Naive thymus-derived CD8-positive, alpha-beta T cell (primary cell): ENCODE measurements at regions not wholly inside any gene's neighbourhood (a gene's known extent, or its start where the extent isn't known, plus 50 kb on each side); places are given as distances from the start of the nearest gene placed in this dataset.

Experiments used
- ATAC-seq, 2 donors: fragments of 150-1000 bp; cut with Tn5 transposase in 1 of 2; sonication (Bioruptor Pico), chemical (Tn5 transposase) in 1 of 2; 1 replicate in 1 of 2; 2 replicates in 1 of 2; pipeline ENCODE4 v1.10.0; 2021; ENCODE audit warnings: mild to moderate bottlenecking in 2 of 2, moderate library complexity in 2 of 2
- POLR2A ChIA-PET: fragments of 350-600 bp; sonication (Branson Sonifier 250); formaldehyde crosslinking; loops from one replicate; lab custom pipeline; 2021; ENCODE audit warnings: antibody characterized with exemption; lab: Charles Lee
- DNase-seq, 10 donors: peaks; one replicate each; pipeline versions ENCODE4 v3.0.0 to v3.0.0-alpha.2; 2020 to 2022
- H3K27ac Mint-ChIP-seq, 10 donors: one replicate each; pipeline ENCODE4 v1.8.0; 2020 to 2022; ENCODE audit warnings: mild to moderate bottlenecking in 10 of 10, mixed read lengths in 10 of 10, moderate library complexity in 4 of 10, inconsistent platforms in 1 of 10
- H3K27me3 Mint-ChIP-seq, 5 donors: one replicate each; pipeline ENCODE4 v1.8.0; 2021 to 2022; ENCODE audit warnings: mixed read lengths in 5 of 5
- H3K36me3 Mint-ChIP-seq, 3 donors: one replicate each; pipeline ENCODE4 v1.8.0; 2020 to 2022; ENCODE audit warnings: mixed read lengths in 3 of 3, mild to moderate bottlenecking in 2 of 3, inconsistent platforms in 1 of 3
- H3K4me1 Mint-ChIP-seq, 4 donors: one replicate each; pipeline ENCODE4 v1.8.0; 2021 to 2022; ENCODE audit warnings: mixed read lengths in 4 of 4
- H3K4me3 Mint-ChIP-seq, 10 donors: one replicate each; pipeline ENCODE4 v1.8.0; 2020 to 2022; ENCODE audit warnings: mild to moderate bottlenecking in 10 of 10, mixed read lengths in 10 of 10, moderate library complexity in 6 of 10, inconsistent platforms in 1 of 10
- H3K9me3 Mint-ChIP-seq, 9 donors: one replicate each; pipeline ENCODE4 v1.8.0; 2020 to 2022; ENCODE audit warnings: mixed read lengths in 9 of 9, mild to moderate bottlenecking in 3 of 9, inconsistent platforms in 1 of 9, moderate library complexity in 1 of 9

- DNase-seq: no peak
- Mint-ChIP-seq H3K36me3 (no peaks in the 10 kb centered on the region), H3K27ac (no peak overlapping the region), H3K4me1 (no peaks in the 10 kb centered on the region), H3K4me3 (no peak overlapping the region), H3K27me3 (no peaks in the 10 kb centered on the region), H3K9me3 (peaks cover 0 to 8% (median 0%) of the 10 kb centered on the region in 9 donors)
- POLR2A ChIA-PET: no interaction called here
- ATAC-seq: no peak
Measured at GRCh38 chr6:77403424-77403823, 59.9 kb downstream of the HTR1B start.

DNA sequence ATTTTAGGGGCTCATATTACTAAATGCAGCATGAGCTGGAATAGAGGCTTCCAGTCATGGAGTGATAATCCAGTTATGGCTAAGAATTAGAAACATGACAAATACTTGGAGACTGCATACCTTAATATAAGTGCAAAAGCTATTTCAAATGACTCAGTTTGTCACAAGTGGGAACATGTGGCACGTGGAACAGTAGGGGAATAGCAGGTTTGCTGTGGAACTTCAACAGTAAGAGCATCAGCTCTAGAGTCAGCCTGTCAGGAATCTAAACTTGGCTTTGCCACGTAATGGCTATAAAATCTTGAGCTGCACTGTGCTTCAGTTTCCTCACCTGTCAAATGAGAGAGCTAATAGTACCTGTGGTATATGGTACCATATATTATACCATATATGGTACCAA lies 62.1 kb downstream of the HTR1B start:
- no peaks in the 10 kb centered on the region for H3K4me1 Mint-ChIP-seq
- no peaks in the 10 kb centered on the region for H3K36me3 Mint-ChIP-seq
- ATAC-seq: no peak
- no peaks in the 10 kb centered on the region for H3K27me3 Mint-ChIP-seq
- no peak overlapping the region for H3K27ac Mint-ChIP-seq
- no peak for DNase-seq
- peaks cover 0 to 8% (median 2%) of the 10 kb centered on the region in 9 donors for H3K9me3 Mint-ChIP-seq
- POLR2A ChIA-PET: no interaction called here
- H3K4me3 Mint-ChIP-seq: no peak overlapping the region

DNA sequence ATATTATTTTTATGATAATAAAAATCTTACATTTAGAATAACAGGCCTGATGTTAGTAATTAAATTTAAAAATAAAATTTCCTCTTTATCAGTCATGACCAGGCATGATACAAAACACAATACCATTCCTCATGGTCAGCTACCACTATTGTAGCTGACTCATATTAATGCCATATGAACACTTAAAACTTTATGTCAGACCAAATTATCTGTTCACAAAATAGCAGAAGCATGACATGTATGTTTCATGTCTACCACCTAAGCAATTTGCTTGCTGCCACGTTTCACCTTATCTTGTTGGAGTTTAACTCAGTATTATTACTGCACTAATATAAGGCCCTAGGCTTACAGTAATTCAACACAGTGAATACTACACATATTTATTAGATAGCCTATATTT lies 65.7 kb downstream of the HTR1B start:
- DNase-seq: no peak
- no peak for ATAC-seq
- H3K4me3 Mint-ChIP-seq: no peak overlapping the region
- H3K4me1 Mint-ChIP-seq: no peaks in the 10 kb centered on the region
- no peaks in the 10 kb centered on the region for H3K36me3 Mint-ChIP-seq
- peaks cover 0 to 8% (median 2%) of the 10 kb centered on the region in 9 donors for H3K9me3 Mint-ChIP-seq
- no peak overlapping the region for H3K27ac Mint-ChIP-seq
- POLR2A ChIA-PET: no interaction called here
- peaks cover 0 to 1% (median 0%) of the 10 kb centered on the region in 5 donors for H3K27me3 Mint-ChIP-seq

DNA sequence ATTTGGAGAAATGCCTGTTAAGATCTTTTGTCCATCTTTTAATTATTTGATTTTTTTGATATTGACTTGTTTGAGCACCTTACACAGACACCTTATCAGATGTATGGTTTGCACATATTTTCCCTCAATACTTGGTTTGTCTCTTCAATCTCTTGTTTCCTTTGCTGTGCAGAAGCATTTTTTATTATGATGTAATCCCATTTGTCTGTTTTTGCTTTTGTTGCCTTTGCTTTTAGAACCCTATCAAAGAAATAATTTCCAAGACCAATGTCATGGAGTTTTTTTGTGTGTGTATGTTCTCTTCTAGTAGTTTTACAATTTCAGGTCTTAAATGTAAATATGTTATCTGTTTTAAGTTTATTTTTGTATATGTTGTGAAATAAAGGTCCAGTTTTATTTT lies 73.9 kb downstream of the HTR1B start:
- Mint-ChIP-seq H3K4me3 (no peak overlapping the region), H3K9me3 (peaks cover 0 to 19% (median 6%) of the 10 kb centered on the region in 9 donors), H3K36me3 (no peaks in the 10 kb centered on the region)

GRCh38 chr6:77383026-77383425 lies 80.3 kb downstream of the HTR1B start:
- ATAC-seq (no peak), DNase-seq (no peak)
- H3K4me1 Mint-ChIP-seq: no peaks in the 10 kb centered on the region
- POLR2A ChIA-PET: no interaction called here
- peaks cover 2 to 34% (median 10%) of the 10 kb centered on the region in 9 donors for H3K9me3 Mint-ChIP-seq
- H3K4me3 Mint-ChIP-seq: no peak overlapping the region
- H3K27ac Mint-ChIP-seq: no peak overlapping the region
- H3K36me3 Mint-ChIP-seq: no peaks in the 10 kb centered on the region
- H3K27me3 Mint-ChIP-seq: peaks cover 0 to 1% (median 0%) of the 10 kb centered on the region in 5 donors

More for the DNA sequence above, 73.9 kb downstream of the HTR1B start:
- Mint-ChIP-seq H3K27ac (no peak overlapping the region), H3K27me3 (no peaks in the 10 kb centered on the region), H3K4me1 (no peaks in the 10 kb centered on the region)
- DNase-seq (no peak), ATAC-seq (no peak)
- POLR2A ChIA-PET: no interaction called here

- ATAC-seq (no peak), DNase-seq (no peak)
- no peak overlapping the region for H3K4me3 Mint-ChIP-seq
- H3K36me3 Mint-ChIP-seq: no peaks in the 10 kb centered on the region
- H3K27me3 Mint-ChIP-seq: peaks cover 0 to under 1% (median 0%) of the 10 kb centered on the region in 5 donors
- POLR2A ChIA-PET: no interaction called here
- peaks cover 0 to 22% (median 3%) of the 10 kb centered on the region in 9 donors for H3K9me3 Mint-ChIP-seq
- H3K4me1 Mint-ChIP-seq: no peaks in the 10 kb centered on the region
- no peak overlapping the region for H3K27ac Mint-ChIP-seq
Measured at GRCh38 chr6:77373955-77374354, 89.3 kb downstream of the HTR1B start.

GRCh38 chr6:77371748-77372147 lies 91.5 kb downstream of the HTR1B start:
- DNase-seq (no peak), ATAC-seq (no peak)
- Mint-ChIP-seq H3K36me3 (no peaks in the 10 kb centered on the region), H3K4me1 (no peaks in the 10 kb centered on the region), H3K27me3 (no peaks in the 10 kb centered on the region), H3K27ac (no peak overlapping the region), H3K4me3 (no peak overlapping the region), H3K9me3 (peaks cover 0 to 21% (median 3%) of the 10 kb centered on the region in 9 donors)
- POLR2A ChIA-PET: no interaction called here

DNA sequence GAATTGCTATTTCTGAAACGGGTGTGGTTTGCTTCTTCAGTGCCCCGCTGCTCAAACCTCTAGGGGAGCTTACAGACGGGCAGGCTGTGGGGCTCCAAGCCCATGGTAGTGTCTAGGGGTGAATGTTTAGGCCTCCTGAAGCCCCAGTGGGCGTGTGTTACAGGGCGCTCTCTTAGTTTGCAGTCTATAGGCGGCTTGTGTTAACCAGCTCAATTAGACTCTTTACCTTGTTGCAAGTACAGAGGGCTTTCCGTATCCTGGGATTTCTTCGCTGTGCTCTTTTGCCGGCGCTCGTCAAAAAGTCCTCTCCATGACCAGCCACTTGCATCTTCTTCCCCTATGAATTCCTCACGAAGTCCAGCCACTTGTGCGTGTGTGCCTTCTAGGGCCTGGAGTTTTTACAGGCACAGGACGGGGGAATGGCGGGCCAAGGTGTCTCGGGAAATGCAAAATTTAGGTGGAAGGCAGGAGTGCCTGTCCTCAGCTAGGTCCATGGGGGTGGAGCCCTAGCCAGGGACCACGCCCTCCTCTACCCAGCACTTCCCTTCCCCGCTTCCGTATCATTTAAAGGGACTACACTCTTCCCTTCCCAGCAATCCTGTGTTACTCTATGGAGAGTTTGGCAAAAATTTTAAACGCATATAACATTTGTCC lies 94.5 kb downstream of the HTR1B start:
- Mint-ChIP-seq H3K27ac (no peak overlapping the region), H3K4me1 (no peaks in the 10 kb centered on the region), H3K9me3 (peaks cover 0 to 22% (median 0%) of the 10 kb centered on the region in 9 donors), H3K27me3 (no peaks in the 10 kb centered on the region), H3K36me3 (no peaks in the 10 kb centered on the region), H3K4me3 (peak overlapping the region in 2 of 10 donors; percentile 21 to 52)
- POLR2A ChIA-PET: no interaction called here
- no peak for ATAC-seq
- no peak for DNase-seq

DNA sequence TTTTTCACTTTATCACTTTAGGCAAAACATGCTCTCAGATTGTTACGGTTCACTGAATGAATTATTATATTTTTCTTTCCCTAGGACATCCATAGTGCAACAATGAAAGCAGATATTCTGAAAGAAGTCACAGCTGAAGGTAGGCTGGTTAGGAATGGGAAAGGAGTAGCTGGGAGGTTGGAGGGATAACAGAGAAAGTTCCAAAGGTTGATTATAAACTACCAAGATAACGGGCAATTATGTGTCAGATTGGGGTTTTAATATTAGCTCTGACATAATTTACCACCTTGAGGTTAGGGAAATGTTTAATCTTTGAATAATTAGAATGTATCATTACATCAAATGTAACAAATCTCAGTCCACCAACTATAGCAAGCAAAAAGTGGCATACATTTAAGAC lies 96.5 kb downstream of the HTR1B start:
- DNase-seq: no peak
- Mint-ChIP-seq H3K4me1 (no peaks in the 10 kb centered on the region), H3K4me3 (no peak overlapping the region), H3K36me3 (peaks cover 0 to 4% (median 0%) of the 10 kb centered on the region in 3 donors), H3K27me3 (no peaks in the 10 kb centered on the region), H3K27ac (no peak overlapping the region), H3K9me3 (peaks cover 0 to 29% (median 7%) of the 10 kb centered on the region in 9 donors)
- no peak for ATAC-seq
- POLR2A ChIA-PET: no interaction called here

DNA sequence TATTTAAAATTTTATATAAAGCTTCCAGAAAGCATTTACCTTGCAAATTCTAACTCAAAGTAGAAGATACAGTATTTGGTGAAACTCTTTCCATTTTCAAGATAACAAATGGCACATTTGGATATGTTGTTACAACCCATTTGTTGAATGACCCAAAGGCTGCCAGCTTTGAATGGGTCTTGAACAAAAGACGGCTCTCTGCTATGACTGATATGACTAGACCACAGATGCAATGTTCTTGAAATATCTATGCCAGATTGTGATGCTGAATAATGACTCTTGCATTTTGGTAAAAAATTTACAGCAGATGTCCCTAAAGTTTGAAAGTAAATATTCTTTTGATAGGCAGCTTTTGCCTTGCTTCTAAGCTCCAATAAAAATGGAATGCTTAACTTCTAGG lies 99.6 kb downstream of the HTR1B start:
- Mint-ChIP-seq H3K27me3 (no peaks in the 10 kb centered on the region), H3K27ac (no peak overlapping the region), H3K9me3 (peaks cover 0 to 21% (median 7%) of the 10 kb centered on the region in 9 donors), H3K36me3 (peaks cover 0 to 4% (median 0%) of the 10 kb centered on the region in 3 donors), H3K4me1 (no peaks in the 10 kb centered on the region), H3K4me3 (no peak overlapping the region)
- no peak for DNase-seq
- ATAC-seq: no peak
- POLR2A ChIA-PET: no interaction called here

DNA sequence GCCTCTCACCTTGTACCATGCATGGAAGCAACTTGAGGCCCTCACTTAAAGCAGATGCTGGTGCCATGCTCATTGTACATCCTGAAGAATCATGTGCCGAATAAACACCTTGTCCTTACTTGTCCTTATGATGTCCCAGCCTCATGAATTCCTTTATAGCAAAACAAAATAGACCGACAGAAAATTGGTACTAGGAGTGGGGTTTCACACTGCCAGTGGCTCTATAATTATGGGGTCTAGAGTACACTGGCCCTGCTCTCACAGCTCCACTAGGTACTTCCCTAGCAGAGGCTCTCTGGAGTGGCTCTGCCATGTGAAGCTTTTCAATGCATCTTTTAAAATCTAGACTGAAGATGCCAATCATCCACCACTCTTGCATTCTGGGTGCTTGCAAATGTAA lies 101.2 kb downstream of the HTR1B start:
- Mint-ChIP-seq H3K27me3 (no peaks in the 10 kb centered on the region), H3K27ac (no peak overlapping the region), H3K4me3 (no peak overlapping the region), H3K36me3 (peaks cover 0 to 4% (median 0%) of the 10 kb centered on the region in 3 donors), H3K9me3 (peaks cover 0 to 21% (median 9%) of the 10 kb centered on the region in 9 donors), H3K4me1 (no peaks in the 10 kb centered on the region)
- ATAC-seq: no peak
- no peak for DNase-seq
- POLR2A ChIA-PET: no interaction called here

- Mint-ChIP-seq H3K27me3 (no peaks in the 10 kb centered on the region), H3K9me3 (peaks cover 0 to 21% (median 8%) of the 10 kb centered on the region in 9 donors), H3K36me3 (peaks cover 0 to 4% (median 0%) of the 10 kb centered on the region in 3 donors), H3K4me1 (no peaks in the 10 kb centered on the region), H3K27ac (no peak overlapping the region), H3K4me3 (no peak overlapping the region)
- POLR2A ChIA-PET: no interaction called here
- ATAC-seq: no peak
- DNase-seq: no peak
Measured at GRCh38 chr6:77361018-77361417, 102.3 kb downstream of the HTR1B start.

- peaks cover 0 to 11% (median 3%) of the 10 kb centered on the region in 9 donors for H3K9me3 Mint-ChIP-seq
- no peaks in the 10 kb centered on the region for H3K36me3 Mint-ChIP-seq
- H3K4me3 Mint-ChIP-seq: no peak overlapping the region
- no peak for DNase-seq
- H3K4me1 Mint-ChIP-seq: no peaks in the 10 kb centered on the region
- H3K27me3 Mint-ChIP-seq: no peaks in the 10 kb centered on the region
- ATAC-seq: no peak
- H3K27ac Mint-ChIP-seq: no peak overlapping the region
- POLR2A ChIA-PET: no interaction called here
Measured at GRCh38 chr6:77356821-77357220, 106.5 kb downstream of the HTR1B start.

DNA sequence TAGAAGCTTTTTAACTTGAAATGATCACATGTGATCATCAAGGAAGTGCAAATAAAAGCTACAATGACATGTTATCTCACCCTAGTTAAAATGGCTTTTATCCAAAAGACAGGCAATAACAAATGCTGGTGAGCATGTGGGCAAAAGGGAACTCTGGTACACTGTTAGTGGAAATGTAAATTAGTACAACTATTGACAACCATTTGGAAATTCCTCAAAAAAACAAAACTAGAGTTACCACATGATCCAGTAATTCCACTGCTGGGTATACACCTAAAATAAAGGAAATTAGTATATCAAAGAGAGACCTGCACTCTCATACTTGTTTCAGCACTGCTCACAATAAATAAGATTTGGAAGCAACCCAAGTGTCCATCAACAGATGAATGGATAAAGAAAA lies 108.7 kb downstream of the HTR1B start:
- H3K4me1 Mint-ChIP-seq: no peaks in the 10 kb centered on the region
- H3K4me3 Mint-ChIP-seq: no peak overlapping the region
- no peaks in the 10 kb centered on the region for H3K36me3 Mint-ChIP-seq
- peaks cover 0 to 11% (median 3%) of the 10 kb centered on the region in 9 donors for H3K9me3 Mint-ChIP-seq
- ATAC-seq (no peak), DNase-seq (no peak)
- POLR2A ChIA-PET: no interaction called here
- no peaks in the 10 kb centered on the region for H3K27me3 Mint-ChIP-seq
- no peak overlapping the region for H3K27ac Mint-ChIP-seq
